Pancreas (tissue), 10 donors: ENCODE measurements at regions not wholly inside any gene's neighbourhood (a gene's known extent, or its start where the extent isn't known, plus 50 kb on each side); places are given as distances from the start of the nearest gene placed in this dataset.

Experiments used
- ATAC-seq, 4 donors: fragments of 200-7000 bp; cut with Tn5 transposase; one replicate each; pipeline versions ENCODE4 v1.8.0 to v1.9.1; 2020; ENCODE audit warnings: mild to moderate bottlenecking in 4 of 4, moderate library complexity in 4 of 4
- DNase-seq, 6 donors: peaks; one replicate each; pipeline ENCODE4 v3.0.0-alpha.2; 2020
- FAIRE-seq: peaks from 2 replicates; lab custom pipeline; 2012; peaks lifted over from hg19 to GRCh38; lab: Jason Lieb, UNC
- H3K27ac ChIP-seq, 4 donors: fragments of 200-600 bp; sonication (generic); 1 replicate in 3 of 4; 2 replicates in 1 of 4; pipeline versions ENCODE4 v1.5.0 to v1.8.0; 2020
- H3K27me3 ChIP-seq, 4 donors: fragments of 200-600 bp; one replicate each; pipeline ENCODE4 v1.8.0; 2021
- H3K36me3 ChIP-seq, 3 donors: fragments of 200-600 bp; sonication (generic) in 1 of 3; one replicate each; pipeline versions ENCODE4 v1.5.0 to v1.8.0; 2020 to 2021
- H3K4me1 ChIP-seq, 3 donors: fragments of 200-600 bp; one replicate each; pipeline ENCODE4 v1.8.0; 2021
- H3K4me3 ChIP-seq, 4 donors: fragments of 200-600 bp; sonication (generic) in 2 of 4; one replicate each; pipeline versions ENCODE4 v1.5.0 to v1.8.0; 2020 to 2021
- H3K9me3 ChIP-seq, 4 donors: fragments of 200-600 bp; one replicate each; pipeline ENCODE4 v1.8.0; 2021
- CTCF ChIP-seq, 4 donors: fragments of 200-600 bp; sonication (generic) in 3 of 4; IDR thresholded peaks; one replicate each; pipeline versions ENCODE4 v1.5.0 to v1.8.0; 2021; ENCODE audit warnings: antibody characterized with exemption in 4 of 4
- WGBS, 2 donors: extraction: QIAGEN DNeasy Blood & Tissue Kit; methylation state at CpG; one replicate each; pipeline ENCODE4 v1.1.7; 2013; 5-methylcytosine and 5-hydroxymethylcytosine counted together
- intact Hi-C, 3 donors: fragments of 100-400 bp; cut with DNase I; formaldehyde crosslinking; loops; one replicate each; pipeline versions ENCODE4 v1.11.1 to v1.14.2; 2022
- donor health status: healthy with polysubstance abuse.
- donor health status: DM: no; HTN: no; CAD: no; lungs with moderate emphysema.
- donor health status: DM: no; HTN: no; CAD: no.
- donor health status: control.
- donor health status: control.
- donor health status: Bipolar disorder and iron deficiency.
- donor health status: DM: yes; HTN: yes; CAD: no.
- donor health status: DM: no; HTN: no; CAD: no.
- donor health status: DM: no; HTN: no; CAD: no.
- donor health status: DM: yes; HTN: yes; CAD: no.

GRCh38 chr9:113659039-113659438 lies 195.5 kb downstream of the RGS3 start:
- ATAC-seq (no peak), FAIRE-seq (no peak), DNase-seq (no peak)
- Histone ChIP-seq H3K27ac (no peak overlapping the region), H3K36me3 (no peaks in the 10 kb centered on the region), H3K4me3 (no peak overlapping the region), H3K27me3 (no peaks in the 10 kb centered on the region), H3K4me1 (no peaks in the 10 kb centered on the region), H3K9me3 (no peaks in the 10 kb centered on the region)
- 53 to 72% methylated on average over 3 of the region's 3 CpGs for WGBS, 2 donors
- TF ChIP-seq CTCF (IDR thresholded peaks at IDR 0.05) = no peak
- intact Hi-C loops = loop anchor here (5.0 to 10.0 kb wide), 3 partner anchors 67 to 227 kb away; no protein-coding TSS in a partner anchor

GRCh38 chr9:113659740-113660139 lies 196.2 kb downstream of the RGS3 start:
- no peaks in the 10 kb centered on the region for H3K9me3 ChIP-seq
- ATAC-seq = no peak
- FAIRE-seq = no peak
- no peak overlapping the region for H3K27ac ChIP-seq
- no peaks in the 10 kb centered on the region for H3K27me3 ChIP-seq
- DNase-seq = peak in 2 of 6 donors; percentile 9 to 23
- H3K4me3 ChIP-seq = no peak overlapping the region
- no peak for TF ChIP-seq CTCF (IDR thresholded peaks at IDR 0.05)
- no peaks in the 10 kb centered on the region for H3K36me3 ChIP-seq
- H3K4me1 ChIP-seq = no peaks in the 10 kb centered on the region
- intact Hi-C loops = loop anchor here (5.0 to 10.0 kb wide), 4 partner anchors 67 to 345 kb away; no protein-coding TSS in a partner anchor
- WGBS, 2 donors = 55 to 60% methylated on average over 3 of the region's 3 CpGs

- H3K27ac ChIP-seq = no peak overlapping the region
- intact Hi-C loops = loop anchor here in 2 of 3 donors (5.0 to 10.0 kb wide), 2 partner anchors 228 to 345 kb away; no protein-coding TSS in a partner anchor
- no peak for TF ChIP-seq CTCF (IDR thresholded peaks at IDR 0.05)
- no peaks in the 10 kb centered on the region for H3K36me3 ChIP-seq
- no peaks in the 10 kb centered on the region for H3K9me3 ChIP-seq
- FAIRE-seq = no peak
- H3K4me3 ChIP-seq = no peak overlapping the region
- ATAC-seq = no peak
- DNase-seq = no peak
- no peaks in the 10 kb centered on the region for H3K4me1 ChIP-seq
- H3K27me3 ChIP-seq = no peaks in the 10 kb centered on the region
- WGBS, 2 donors = 49 to 59% methylated on average over 9 of the region's 9 CpGs
These were observed 196.7 kb downstream of the RGS3 start for GRCh38 chr9:113660196-113660595.

GRCh38 chr9:113661074-113661473 lies 197.5 kb downstream of the RGS3 start:
- Histone ChIP-seq H3K4me1 (no peaks in the 10 kb centered on the region), H3K27me3 (no peaks in the 10 kb centered on the region), H3K36me3 (no peaks in the 10 kb centered on the region), H3K4me3 (no peak overlapping the region), H3K9me3 (no peaks in the 10 kb centered on the region), H3K27ac (no peak overlapping the region)
- TF ChIP-seq CTCF (IDR thresholded peaks at IDR 0.05) = no peak
- FAIRE-seq = no peak
- WGBS, 2 donors = 74 to 75% methylated on average over 7 of the region's 7 CpGs
- intact Hi-C loops = loop anchor here in 2 of 3 donors (5.0 to 10.0 kb wide), 2 partner anchors 229 to 346 kb away; no protein-coding TSS in a partner anchor
- no peak for ATAC-seq
- no peak for DNase-seq

GRCh38 chr9:113664181-113664875 lies 200.8 kb downstream of the RGS3 start:
- H3K27me3 ChIP-seq = no peaks in the 10 kb centered on the region
- no peak for DNase-seq
- H3K36me3 ChIP-seq = no peaks in the 10 kb centered on the region
- H3K4me3 ChIP-seq = no peak overlapping the region
- no peaks in the 10 kb centered on the region for H3K9me3 ChIP-seq
- WGBS, 2 donors = 59 to 62% methylated on average over 16 of the region's 16 CpGs
- intact Hi-C loops = loop anchor here in 2 of 3 donors (5.0 to 10.0 kb wide), 2 partner anchors 232 to 350 kb away; no protein-coding TSS in a partner anchor
- no peak for FAIRE-seq
- no peaks in the 10 kb centered on the region for H3K4me1 ChIP-seq
- ATAC-seq = no peak
- H3K27ac ChIP-seq = no peak overlapping the region
- no peak for TF ChIP-seq CTCF (IDR thresholded peaks at IDR 0.05)
